ENCODE measurements at regions not wholly inside any gene's neighbourhood (a gene's known extent, or its start where the extent isn't known, plus 50 kb on each side); places are given as distances from the start of the nearest gene placed in this dataset.

DNA sequence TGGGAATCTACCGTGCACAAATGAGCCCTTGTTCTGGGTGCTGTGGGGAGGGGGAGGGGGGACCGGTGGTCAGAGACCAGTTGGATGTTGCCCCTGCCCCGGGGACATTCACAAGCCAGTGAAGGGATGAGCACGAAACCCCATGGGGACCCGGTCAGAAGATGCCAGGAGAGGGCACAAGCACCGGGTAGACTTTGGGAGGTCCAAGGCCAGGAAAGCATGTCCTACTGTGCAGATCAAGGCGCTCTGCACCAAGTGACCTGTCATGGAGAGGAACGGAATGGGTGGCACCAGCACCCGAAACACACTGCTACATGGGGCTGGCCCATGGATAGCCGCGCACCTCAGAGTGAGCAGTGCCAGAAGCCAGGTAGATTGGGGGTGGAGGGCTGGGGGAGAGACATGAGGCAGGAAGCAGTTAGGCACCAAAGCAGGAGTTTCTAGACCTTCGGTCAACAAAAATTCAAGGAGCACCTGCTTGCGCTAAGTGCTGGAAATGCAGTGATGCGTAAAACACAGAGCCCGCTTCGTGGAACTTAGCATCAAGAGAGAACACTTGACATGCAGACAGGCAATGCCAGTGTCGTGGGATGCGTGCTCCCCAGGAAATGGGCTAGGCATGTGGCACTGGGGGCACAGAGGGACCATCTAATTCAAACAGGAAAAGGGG is 99.1 kb downstream of the CPN2 start:
- Histone ChIP-seq H3K4me3 (ENCODE audit: low read depth in 1 of 2, low read length in 2 of 2) (no peak overlapping the region), H3K36me3 (ENCODE audit: insufficient read depth, low read length) (no peaks in the 10 kb centered on the region), H3K9me3 (ENCODE audit: low read length) (no peaks in the 10 kb centered on the region), H3K27me3 (ENCODE audit: control insufficient read depth in 1 of 2, insufficient read depth in 2 of 2, low read length in 2 of 2) (no peaks in the 10 kb centered on the region), H3K27ac (ENCODE audit: low read depth, low read length) (no peak overlapping the region), H3K4me1 (ENCODE audit: insufficient read depth, low read length) (peaks cover 22% of the 10 kb centered on the region), H3K9ac (ENCODE audit: low read length) (no peak overlapping the region)

- Histone ChIP-seq H3K4me1 (ENCODE audit: insufficient read depth, low read length) (peaks cover 22% of the 10 kb centered on the region), H3K36me3 (ENCODE audit: insufficient read depth, low read length) (no peaks in the 10 kb centered on the region), H3K9me3 (ENCODE audit: low read length) (no peaks in the 10 kb centered on the region), H3K27me3 (ENCODE audit: control insufficient read depth in 1 of 2, insufficient read depth in 2 of 2, low read length in 2 of 2) (no peaks in the 10 kb centered on the region), H3K27ac (ENCODE audit: low read depth, low read length) (no peak overlapping the region), H3K9ac (ENCODE audit: low read length) (no peak overlapping the region), H3K4me3 (ENCODE audit: low read depth in 1 of 2, low read length in 2 of 2) (no peak overlapping the region)
Measured at GRCh38 chr3:194253270-194253669, 97.9 kb downstream of the CPN2 start.

- no peaks in the 10 kb centered on the region for H3K27me3 ChIP-seq (ENCODE audit: control insufficient read depth in 1 of 2, insufficient read depth in 2 of 2, low read length in 2 of 2)
- no peak overlapping the region for H3K4me3 ChIP-seq (ENCODE audit: low read depth in 1 of 2, low read length in 2 of 2)
- H3K27ac ChIP-seq (ENCODE audit: low read depth, low read length): no peak overlapping the region
- H3K9ac ChIP-seq (ENCODE audit: low read length): no peak overlapping the region
- no peaks in the 10 kb centered on the region for H3K36me3 ChIP-seq (ENCODE audit: insufficient read depth, low read length)
- H3K4me1 ChIP-seq (ENCODE audit: insufficient read depth, low read length): peaks cover 21% of the 10 kb centered on the region
- H3K9me3 ChIP-seq (ENCODE audit: low read length): no peaks in the 10 kb centered on the region
Measured at GRCh38 chr3:194254040-194254439, 97.1 kb downstream of the CPN2 start.

DNA sequence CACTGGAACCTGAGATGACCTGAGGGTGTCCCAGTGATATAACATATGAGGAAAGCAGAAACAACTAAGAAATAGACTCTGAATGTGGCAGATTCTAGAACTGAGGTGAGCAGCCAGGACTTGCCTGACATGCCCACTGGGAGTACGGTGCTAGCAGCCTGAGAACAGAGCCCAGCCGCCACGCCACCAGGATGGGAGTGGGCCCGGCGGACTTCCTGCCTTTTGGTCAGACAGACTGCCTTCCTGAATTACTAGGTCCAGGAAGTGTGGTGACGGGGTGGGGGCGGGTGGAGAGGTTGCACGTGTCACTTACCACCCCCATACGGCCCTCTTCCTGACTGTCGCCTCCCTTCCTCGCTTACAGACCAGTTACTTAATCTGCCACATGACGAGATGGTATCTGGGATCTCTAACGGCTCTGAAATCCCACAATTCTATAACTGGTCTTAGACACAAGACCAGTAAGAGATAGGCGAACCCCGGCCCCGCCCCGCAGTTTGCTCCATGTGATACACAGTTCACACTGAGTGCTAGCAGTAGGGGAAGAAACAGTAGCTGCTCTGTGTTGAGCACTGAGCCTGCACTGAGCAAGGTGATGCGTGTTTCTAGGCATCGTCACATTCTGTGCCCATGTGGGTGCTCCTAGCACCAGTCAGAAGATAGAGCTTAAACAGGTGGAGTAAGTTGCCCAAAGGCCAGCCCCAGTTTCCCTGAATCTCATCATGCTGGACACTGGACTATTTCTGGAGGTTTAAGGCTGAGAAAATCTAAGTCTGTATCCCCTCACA is 95.7 kb downstream of the CPN2 start:
- Histone ChIP-seq H3K36me3 (ENCODE audit: insufficient read depth, low read length) (no peaks in the 10 kb centered on the region), H3K9ac (ENCODE audit: low read length) (no peak overlapping the region), H3K9me3 (ENCODE audit: low read length) (no peaks in the 10 kb centered on the region), H3K4me3 (ENCODE audit: low read depth in 1 of 2, low read length in 2 of 2) (no peak overlapping the region), H3K27ac (ENCODE audit: low read depth, low read length) (no peak overlapping the region), H3K4me1 (ENCODE audit: insufficient read depth, low read length) (peaks cover 7% of the 10 kb centered on the region), H3K27me3 (ENCODE audit: control insufficient read depth in 1 of 2, insufficient read depth in 2 of 2, low read length in 2 of 2) (no peaks in the 10 kb centered on the region)

- no peaks in the 10 kb centered on the region for H3K9me3 ChIP-seq (ENCODE audit: low read length)
- no peak overlapping the region for H3K27ac ChIP-seq (ENCODE audit: low read depth, low read length)
- no peaks in the 10 kb centered on the region for H3K36me3 ChIP-seq (ENCODE audit: insufficient read depth, low read length)
- no peak overlapping the region for H3K9ac ChIP-seq (ENCODE audit: low read length)
- H3K4me3 ChIP-seq (ENCODE audit: low read depth in 1 of 2, low read length in 2 of 2): no peak overlapping the region
- H3K4me1 ChIP-seq (ENCODE audit: insufficient read depth, low read length): no peaks in the 10 kb centered on the region
- H3K27me3 ChIP-seq (ENCODE audit: control insufficient read depth in 1 of 2, insufficient read depth in 2 of 2, low read length in 2 of 2): no peaks in the 10 kb centered on the region
Measured at GRCh38 chr3:194256040-194256945, 94.8 kb downstream of the CPN2 start.

DNA sequence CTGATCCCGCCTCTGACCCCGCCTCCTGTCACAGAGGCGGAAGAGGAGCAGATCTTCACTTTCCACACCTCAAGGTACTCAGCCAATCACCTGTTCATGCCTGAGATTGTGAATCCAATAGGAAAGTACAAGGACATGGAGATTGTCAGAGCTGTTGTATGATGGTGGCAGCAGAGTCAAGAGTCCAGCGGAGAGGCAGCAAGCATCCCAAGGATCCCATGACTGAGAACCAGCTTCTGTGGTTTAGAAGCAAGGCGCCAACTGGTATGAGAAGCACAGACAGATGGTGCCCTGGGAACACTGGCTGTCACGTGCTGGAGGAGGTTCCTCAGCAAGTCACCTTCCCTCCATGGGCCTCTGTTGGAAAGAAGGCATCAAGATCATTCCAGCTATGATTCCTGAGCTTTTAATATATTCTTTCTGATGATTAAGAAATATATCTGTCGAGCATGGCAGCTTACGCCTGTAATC is 93.9 kb downstream of the CPN2 start:
- H3K4me3 ChIP-seq (ENCODE audit: low read depth in 1 of 2, low read length in 2 of 2): no peak overlapping the region
- H3K9me3 ChIP-seq (ENCODE audit: low read length): no peaks in the 10 kb centered on the region
- H3K9ac ChIP-seq (ENCODE audit: low read length): no peak overlapping the region
- no peaks in the 10 kb centered on the region for H3K4me1 ChIP-seq (ENCODE audit: insufficient read depth, low read length)
- no peaks in the 10 kb centered on the region for H3K27me3 ChIP-seq (ENCODE audit: control insufficient read depth in 1 of 2, insufficient read depth in 2 of 2, low read length in 2 of 2)
- no peak overlapping the region for H3K27ac ChIP-seq (ENCODE audit: low read depth, low read length)
- H3K36me3 ChIP-seq (ENCODE audit: insufficient read depth, low read length): no peaks in the 10 kb centered on the region

- Histone ChIP-seq H3K9me3 (ENCODE audit: low read length) (no peaks in the 10 kb centered on the region), H3K27ac (ENCODE audit: low read depth, low read length) (no peak overlapping the region), H3K4me1 (ENCODE audit: insufficient read depth, low read length) (no peaks in the 10 kb centered on the region), H3K4me3 (ENCODE audit: low read depth in 1 of 2, low read length in 2 of 2) (no peak overlapping the region), H3K9ac (ENCODE audit: low read length) (no peak overlapping the region), H3K36me3 (ENCODE audit: insufficient read depth, low read length) (no peaks in the 10 kb centered on the region), H3K27me3 (ENCODE audit: control insufficient read depth in 1 of 2, insufficient read depth in 2 of 2, low read length in 2 of 2) (no peaks in the 10 kb centered on the region)
Measured at GRCh38 chr3:194257916-194258668, 93.0 kb downstream of the CPN2 start.

DNA sequence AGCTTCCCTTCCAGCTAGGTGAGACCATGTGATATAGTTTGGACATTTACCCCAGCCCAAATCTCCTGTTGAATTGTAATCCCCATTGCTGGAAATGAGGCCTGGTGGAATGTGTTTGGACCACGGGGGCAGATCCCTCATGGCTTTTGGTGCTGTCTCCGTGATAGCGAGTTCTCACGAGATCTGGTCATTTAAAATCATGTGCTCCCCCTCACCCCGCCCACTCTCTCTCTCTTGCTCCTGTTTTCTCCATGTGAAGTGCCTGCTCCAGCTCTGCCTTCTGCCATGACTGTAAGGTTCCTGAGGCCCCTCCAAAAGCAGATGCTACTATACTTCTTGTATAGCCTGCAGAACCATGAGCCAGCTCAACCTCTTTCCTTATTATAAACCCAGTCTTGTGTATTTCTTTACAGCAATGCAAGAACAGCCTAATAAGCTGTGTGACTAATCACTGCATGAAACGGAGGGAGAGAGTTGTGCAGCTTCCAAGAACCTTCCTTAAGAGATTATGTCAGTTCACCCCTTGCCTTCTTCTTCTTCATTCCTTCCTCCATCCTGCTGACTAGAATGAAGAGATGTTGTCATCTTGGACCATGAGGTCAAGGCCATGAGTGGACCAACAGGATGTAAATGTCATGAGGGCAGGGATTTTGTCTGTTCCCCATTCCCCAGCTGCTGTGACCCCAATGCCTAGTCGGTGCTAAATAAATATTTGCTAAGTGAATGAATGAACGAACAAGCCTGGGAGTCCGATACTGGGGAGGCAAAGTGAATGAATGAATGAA is 91.0 kb downstream of the CPN2 start:
- no peaks in the 10 kb centered on the region for H3K36me3 ChIP-seq (ENCODE audit: insufficient read depth, low read length)
- H3K9me3 ChIP-seq (ENCODE audit: low read length): no peaks in the 10 kb centered on the region
- H3K27ac ChIP-seq (ENCODE audit: low read depth, low read length): no peak overlapping the region
- no peaks in the 10 kb centered on the region for H3K27me3 ChIP-seq (ENCODE audit: control insufficient read depth in 1 of 2, insufficient read depth in 2 of 2, low read length in 2 of 2)
- H3K9ac ChIP-seq (ENCODE audit: low read length): no peak overlapping the region
- peaks cover 2% of the 10 kb centered on the region for H3K4me1 ChIP-seq (ENCODE audit: insufficient read depth, low read length)
- H3K4me3 ChIP-seq (ENCODE audit: low read depth in 1 of 2, low read length in 2 of 2): no peak overlapping the region

- peaks cover 17% of the 10 kb centered on the region for H3K4me1 ChIP-seq (ENCODE audit: insufficient read depth, low read length)
- H3K4me3 ChIP-seq (ENCODE audit: low read depth in 1 of 2, low read length in 2 of 2): no peak overlapping the region
- no peaks in the 10 kb centered on the region for H3K9me3 ChIP-seq (ENCODE audit: low read length)
- H3K9ac ChIP-seq (ENCODE audit: low read length): no peak overlapping the region
- no peaks in the 10 kb centered on the region for H3K27me3 ChIP-seq (ENCODE audit: control insufficient read depth in 1 of 2, insufficient read depth in 2 of 2, low read length in 2 of 2)
- H3K36me3 ChIP-seq (ENCODE audit: insufficient read depth, low read length): no peaks in the 10 kb centered on the region
- no peak overlapping the region for H3K27ac ChIP-seq (ENCODE audit: low read depth, low read length)
Measured at GRCh38 chr3:194261581-194262063, 89.5 kb downstream of the CPN2 start.

GRCh38 chr3:194262176-194262924 is 88.8 kb downstream of the CPN2 start:
- Histone ChIP-seq H3K36me3 (ENCODE audit: insufficient read depth, low read length) (no peaks in the 10 kb centered on the region), H3K27me3 (ENCODE audit: control insufficient read depth in 1 of 2, insufficient read depth in 2 of 2, low read length in 2 of 2) (no peaks in the 10 kb centered on the region), H3K4me3 (ENCODE audit: low read depth in 1 of 2, low read length in 2 of 2) (no peak overlapping the region), H3K9me3 (ENCODE audit: low read length) (no peaks in the 10 kb centered on the region), H3K9ac (ENCODE audit: low read length) (no peak overlapping the region), H3K27ac (ENCODE audit: low read depth, low read length) (no peak overlapping the region), H3K4me1 (ENCODE audit: insufficient read depth, low read length) (peaks cover 17% of the 10 kb centered on the region)

Measured in muscle layer of colon (tissue), 2 donors.